ENCODE measurements at regions not wholly inside any gene's neighbourhood (a gene's known extent, or its start where the extent isn't known, plus 50 kb on each side); places are given as distances from the start of the nearest gene placed in this dataset.
A peak's percentile ranks its signal among the peaks of the same experiment; 100 is the strongest.
"Not testable (repeated sequence)": the region's sequence is repeated elsewhere in the genome, so short reads cannot be mapped to it uniquely, and the experiment has no call there.

- DNase-seq: no peak
Measured at GRCh38 chr6:16902502-16902901, 141.2 kb upstream of the ATXN1 start.

- DNase-seq: peak; percentile 80
Measured at GRCh38 chr6:16901782-16902181, 140.5 kb upstream of the ATXN1 start.

DNA sequence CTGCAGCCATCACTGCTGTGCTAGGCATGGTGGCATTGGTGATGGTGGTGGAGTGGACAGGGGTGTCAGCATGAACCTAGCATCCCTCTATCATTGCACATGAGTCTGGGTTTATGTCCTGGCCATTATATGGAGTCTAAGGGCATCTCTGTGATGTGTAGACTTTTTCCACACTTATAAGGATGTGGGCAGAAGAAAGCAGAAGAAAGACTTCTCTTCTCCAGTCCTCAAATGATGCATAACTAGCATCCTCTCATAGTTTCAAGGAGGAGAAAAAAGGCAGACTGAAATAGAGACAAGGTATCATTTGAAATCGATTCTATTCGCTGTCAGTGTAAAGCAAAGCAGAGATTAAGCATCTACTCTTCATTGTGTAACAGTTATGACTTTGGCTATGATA, 140.0 kb upstream of the ATXN1 start:
- DNase-seq: no peak

GRCh38 chr6:16898640-16899396, 137.6 kb upstream of the ATXN1 start:
- no peak for DNase-seq

- no peak for DNase-seq
Measured at GRCh38 chr6:16897669-16898068, 136.4 kb upstream of the ATXN1 start.

- no peak for DNase-seq
Measured at GRCh38 chr6:16894301-16894700, 133.0 kb upstream of the ATXN1 start.

DNA sequence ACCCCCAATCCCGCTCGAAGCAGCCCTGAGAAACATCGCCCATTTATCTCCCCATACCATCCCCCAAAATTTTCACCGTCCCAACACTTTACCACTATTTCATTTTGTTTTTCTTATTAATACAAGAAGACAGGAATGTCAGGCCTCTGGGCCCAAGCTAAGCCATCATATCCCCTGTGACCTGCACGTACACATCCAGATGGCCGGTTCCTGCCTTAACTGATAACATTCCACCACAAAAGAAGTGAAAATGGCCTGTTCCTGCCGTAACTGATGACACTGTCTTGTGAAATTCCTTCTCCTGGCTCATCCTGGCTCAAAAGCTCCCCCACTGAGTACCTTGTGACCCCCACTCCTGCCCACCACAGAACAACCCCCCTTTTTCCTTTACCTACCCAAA, 129.8 kb upstream of the ATXN1 start:
- not testable (repeated sequence) for DNase-seq

DNA sequence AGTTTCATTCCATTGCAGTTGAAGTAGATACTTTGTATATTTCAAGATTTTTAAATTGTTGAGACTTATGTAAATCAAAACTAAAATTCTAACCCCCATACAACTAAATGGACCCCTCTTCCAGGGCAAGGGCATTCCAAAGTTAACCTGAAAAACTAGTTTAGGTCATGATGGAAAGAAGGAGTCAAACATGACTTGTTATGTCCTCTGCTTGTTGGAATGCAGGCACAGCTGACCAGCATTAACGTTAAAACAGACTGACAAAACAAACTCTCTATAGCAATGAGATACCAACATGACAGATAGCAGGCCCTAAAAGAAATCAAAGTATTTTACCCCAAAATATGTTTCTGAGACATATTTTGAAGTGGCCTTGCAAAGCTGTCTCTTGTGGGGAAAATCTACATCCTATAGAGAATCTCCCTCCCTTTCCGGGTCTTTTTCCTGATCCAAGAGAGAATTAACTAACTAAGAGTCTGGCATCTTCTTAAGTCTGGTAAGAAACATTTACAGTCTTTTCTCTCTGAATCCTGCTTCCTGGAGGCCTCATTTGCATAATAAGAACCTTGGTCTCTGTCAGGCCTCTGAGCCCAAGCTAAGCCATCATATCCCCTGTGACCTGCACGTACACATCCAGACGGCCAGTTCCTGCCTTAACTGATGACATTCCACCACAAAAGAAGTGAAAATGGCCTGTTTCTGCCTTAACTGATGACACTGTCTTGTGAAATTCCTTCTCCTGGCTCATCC, 124.3 kb upstream of the ATXN1 start:
- no peak for DNase-seq

DNA sequence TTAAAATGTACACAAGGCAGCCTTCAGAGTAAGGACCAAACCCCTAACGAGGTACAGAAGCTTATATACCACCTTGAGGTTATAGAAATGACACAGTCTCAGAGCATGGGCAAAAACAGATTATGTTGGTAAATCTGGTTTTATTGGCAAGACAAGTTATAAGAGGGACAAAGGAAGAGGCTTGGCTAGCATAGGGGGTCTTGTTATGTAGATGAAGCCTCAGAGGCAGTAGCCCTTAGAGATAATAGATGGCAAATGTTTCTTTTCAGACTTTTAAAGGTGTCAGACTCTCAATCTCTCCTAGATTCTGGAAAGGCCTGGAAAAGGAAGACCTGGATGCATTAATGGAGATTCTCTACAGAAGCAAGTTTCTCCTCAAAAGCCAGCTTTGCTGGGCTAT, 123.3 kb upstream of the ATXN1 start:
- no peak for DNase-seq

DNA sequence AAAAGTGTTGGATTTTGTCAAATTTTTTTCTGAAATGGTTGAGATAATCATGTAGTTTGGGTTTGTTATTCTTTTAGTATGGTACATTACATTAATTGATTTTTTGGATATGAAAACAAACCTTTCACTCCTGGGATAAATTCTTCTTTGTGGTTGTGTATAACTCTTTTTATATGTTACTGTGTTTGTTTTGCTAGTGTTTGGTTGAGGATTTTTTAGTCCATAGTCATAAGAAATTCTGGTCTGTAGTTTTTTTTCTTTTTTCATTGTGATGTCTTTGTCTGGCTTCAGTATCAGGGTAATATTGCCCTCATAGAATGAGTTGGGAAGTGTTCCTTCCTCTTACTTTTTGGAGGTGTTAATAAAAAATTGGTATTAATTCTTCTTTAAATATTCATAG, 122.2 kb upstream of the ATXN1 start:
- no peak for DNase-seq

DNA sequence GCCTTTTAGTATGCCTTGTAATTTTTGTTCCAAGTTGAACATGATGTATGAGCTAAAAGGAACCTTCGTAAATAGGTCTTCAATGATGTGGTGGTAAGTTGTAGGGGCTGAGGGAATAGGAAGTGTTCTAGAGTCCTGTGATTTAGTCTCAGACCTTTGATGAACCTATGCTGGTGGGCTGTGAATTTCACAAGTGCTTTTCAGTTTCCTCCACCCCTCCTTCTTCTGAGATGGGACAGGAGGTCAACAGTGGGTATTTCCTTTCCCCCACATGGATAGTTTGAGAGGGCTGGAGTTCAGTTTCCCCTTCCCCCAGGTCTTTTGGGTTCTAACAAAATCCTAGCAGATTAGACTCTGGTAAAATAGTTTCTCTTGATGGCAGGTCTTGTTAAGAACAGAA, 121.0 kb upstream of the ATXN1 start:
- no peak for DNase-seq

GRCh38 chr6:16876852-16877251, 115.6 kb upstream of the ATXN1 start:
- not testable (repeated sequence) for DNase-seq

DNA sequence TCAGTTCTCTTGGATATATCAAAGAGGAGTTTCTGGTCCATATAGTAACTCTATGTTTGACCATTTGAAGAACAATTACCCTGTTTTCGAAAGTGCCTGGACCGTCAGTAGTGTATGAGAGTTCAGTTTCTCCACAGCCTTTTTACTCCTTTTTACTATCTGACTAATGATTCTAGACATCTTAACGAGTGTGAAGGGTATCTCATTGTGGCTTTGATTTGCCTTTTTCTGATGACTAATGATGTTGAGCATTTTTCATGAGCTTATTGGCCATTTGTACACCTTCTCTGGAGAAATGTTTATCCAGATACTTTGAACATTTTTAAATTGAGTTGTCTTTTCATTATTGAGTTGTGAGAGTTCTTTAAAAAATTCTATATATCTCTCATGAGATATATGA, 114.9 kb upstream of the ATXN1 start:
- DNase-seq: no peak

GRCh38 chr6:16873698-16874097, 112.4 kb upstream of the ATXN1 start:
- DNase-seq: no peak

- no peak for DNase-seq
Measured at GRCh38 chr6:16872543-16873235, 111.4 kb upstream of the ATXN1 start.

GRCh38 chr6:16871047-16871446, 109.8 kb upstream of the ATXN1 start:
- DNase-seq: no peak

- DNase-seq: no peak
Measured at GRCh38 chr6:16868968-16869367, 107.7 kb upstream of the ATXN1 start.

- no peak for DNase-seq
Measured at GRCh38 chr6:16857969-16858592, 96.8 kb upstream of the ATXN1 start.

- no peak for DNase-seq
Measured at GRCh38 chr6:16855460-16855859, 94.2 kb upstream of the ATXN1 start.

DNA sequence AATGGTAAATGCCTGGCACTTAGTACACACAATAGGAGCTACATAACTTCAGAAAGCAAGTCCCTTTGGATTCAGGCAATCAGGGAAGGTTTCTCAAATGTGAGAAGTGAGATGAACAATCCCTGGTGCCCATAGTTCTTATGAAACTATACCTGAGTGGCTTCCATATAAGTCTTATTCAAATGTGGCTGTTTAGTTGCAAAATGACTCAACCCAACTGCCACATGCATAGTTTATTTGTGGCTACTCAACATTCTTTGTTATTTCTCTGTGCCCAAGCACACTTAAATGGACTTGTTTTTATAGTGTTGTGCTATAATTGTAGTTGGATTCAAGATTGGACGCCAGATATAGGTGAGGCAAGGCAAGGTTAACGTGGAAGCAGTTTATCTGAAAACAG, 93.7 kb upstream of the ATXN1 start:
- no peak for DNase-seq

DNA sequence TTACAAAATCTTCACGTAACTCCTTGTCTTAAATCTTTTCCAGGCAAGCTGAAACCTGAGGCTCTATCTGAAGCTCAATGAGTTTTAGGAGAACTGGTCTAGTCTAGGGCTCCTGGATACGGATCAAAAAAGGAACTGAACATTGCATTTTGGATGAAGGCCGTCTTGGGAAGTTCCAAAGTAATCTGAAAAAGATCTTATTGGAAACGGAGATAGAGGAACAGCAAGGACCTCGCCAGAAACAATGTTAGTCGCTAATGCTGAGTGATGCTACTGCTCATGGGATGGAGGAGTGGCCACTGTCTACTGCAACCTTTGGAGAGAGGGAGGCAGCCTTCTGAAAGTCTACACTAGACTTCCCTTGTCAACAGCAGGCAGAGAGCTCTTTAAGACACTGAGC, 91.4 kb upstream of the ATXN1 start:
- DNase-seq: no peak

DNA sequence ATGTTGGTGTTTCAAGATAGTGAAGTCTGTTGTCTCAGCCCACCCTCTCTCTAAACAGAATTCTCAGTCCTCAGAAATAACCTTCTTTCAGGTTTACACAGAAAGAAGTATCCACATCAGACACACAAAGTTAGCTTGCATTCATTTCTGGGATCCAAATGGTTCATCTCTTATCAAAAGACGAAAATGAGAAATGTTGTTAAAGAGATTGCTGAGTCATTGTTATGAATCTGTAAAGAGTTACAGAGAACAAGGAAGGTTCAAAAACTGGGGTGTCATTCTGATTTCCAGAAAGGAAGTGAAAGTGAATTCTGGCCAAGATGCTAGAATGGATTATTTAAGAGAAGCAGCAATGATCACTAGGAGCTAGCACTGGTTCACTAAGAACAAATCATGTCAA, 90.5 kb upstream of the ATXN1 start:
- DNase-seq: no peak

GRCh38 chr6:16851044-16851540, 89.8 kb upstream of the ATXN1 start:
- DNase-seq: no peak
